GM18519 (cell line): ENCODE measurements at regions not wholly inside any gene's neighbourhood (a gene's known extent, or its start where the extent isn't known, plus 50 kb on each side); places are given as distances from the start of the nearest gene placed in this dataset.

ENCODE experiments used
- ATAC-seq: cut with Tn5 transposase; IDR thresholded peaks from one replicate; pipeline ENCODE4 v1.9.1; 2021; ENCODE audit warnings: mild to moderate bottlenecking, moderate library complexity; ENCODE audit not compliant: unreplicated experiment, low FRiP score

DNA sequence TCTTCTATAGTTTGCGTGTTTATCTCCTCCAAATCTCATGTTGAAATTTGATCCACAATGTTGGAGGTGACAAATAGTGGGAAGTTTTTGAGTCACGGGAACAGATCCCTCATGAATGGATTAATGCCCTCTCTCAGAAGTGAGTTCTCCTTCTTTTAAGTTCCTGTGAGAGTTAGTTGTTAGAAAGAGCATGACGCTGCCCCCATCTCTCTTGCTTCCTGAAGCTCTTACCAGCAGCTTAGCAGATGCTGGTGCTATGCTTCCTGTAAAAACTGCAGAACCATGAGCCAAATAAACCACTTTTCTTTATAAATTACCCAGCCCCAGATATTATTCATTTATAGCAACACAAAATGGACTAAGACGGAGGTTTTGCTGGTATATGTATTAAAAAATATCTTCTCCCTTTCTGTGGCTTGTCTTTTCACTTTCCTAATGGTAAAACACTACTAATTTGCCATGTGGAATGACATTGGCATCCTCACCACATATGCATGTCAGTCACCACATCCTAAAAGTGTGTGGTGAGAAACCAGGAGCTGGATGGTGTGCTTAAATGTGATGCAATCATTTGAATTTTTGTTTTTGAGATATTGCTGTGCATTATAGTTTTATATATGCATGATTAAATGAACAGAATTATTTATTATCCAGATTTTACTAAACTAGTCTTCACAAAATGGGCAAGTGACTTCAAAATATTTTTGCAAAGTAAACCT lies 449.3 kb downstream of the ADAMTS20 start:
- ATAC-seq = no peak

DNA sequence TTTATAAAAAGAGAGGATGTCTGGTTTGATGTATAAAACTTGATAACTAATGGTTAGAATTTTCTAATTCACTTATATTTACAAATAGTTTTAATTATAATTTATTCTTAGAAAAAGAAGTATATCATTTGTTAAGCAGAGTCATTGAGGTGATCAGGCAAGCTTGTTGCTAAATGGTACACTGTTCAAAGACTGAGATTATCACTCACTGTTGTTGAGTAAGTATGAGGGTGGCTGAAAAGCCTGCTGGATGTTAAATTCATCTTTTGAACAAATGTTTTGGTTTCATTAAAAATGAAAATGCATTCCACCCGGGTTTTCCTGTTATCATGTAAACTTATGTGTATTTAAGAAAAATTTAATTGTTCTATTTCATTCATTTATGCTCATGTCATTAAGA lies 451.8 kb downstream of the ADAMTS20 start:
- ATAC-seq = no peak

DNA sequence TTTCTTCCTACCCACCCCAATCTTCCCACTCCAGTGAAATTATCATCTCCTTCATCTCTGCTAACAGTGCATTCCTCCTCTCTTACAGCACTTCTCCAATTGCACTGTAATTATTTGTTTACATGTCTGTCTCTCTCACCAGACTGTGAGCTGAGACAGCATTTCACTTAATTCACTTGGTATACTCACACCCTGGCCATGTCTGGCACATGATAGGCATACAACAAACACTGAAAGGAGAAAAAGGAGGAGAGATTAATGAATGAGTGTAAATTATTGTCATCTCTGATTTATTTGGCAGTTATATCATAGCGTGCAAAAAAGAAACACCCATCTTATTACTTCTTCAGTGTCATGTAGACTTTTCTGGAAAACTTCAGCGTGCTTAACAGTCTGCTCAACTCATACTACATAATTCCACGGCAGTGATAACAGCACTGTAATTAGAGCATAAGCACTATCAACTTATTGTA lies 452.3 kb downstream of the ADAMTS20 start:
- ATAC-seq = no peak

DNA sequence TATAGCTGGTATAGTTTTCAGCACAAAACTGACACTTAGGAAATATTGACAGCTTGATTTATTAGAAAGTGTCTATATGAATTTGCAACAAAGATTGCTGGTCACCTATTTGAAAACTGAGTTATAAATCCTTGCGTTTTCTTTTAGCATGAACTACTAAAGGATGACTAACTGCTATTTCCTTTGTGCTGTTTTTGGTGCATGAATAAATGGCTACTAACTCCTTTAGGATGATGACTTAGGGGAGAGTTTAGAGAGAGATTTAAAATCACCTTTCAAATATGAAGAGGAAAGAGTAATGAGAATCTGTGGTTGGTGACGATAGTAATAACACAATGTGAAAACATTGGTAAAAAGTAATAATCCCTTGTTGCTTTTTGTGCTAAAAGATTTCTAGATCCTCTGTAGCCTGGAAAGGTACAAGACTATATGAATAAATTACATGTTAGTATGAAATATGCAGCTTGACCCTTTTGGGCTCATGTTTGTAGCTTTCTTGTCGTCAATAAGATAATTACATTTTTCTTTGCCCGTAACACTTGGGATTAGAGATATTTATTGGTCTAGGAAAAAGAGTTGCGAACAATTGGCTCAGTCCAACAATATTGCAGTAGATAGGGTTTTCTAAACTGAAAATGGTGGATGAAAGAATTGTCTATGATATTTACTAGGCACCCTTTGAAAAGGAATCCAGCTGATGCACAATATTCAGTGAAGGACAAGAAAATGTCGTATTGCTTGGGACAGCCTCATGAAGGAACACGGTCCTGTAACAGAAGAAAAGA lies 453.0 kb downstream of the ADAMTS20 start:
- no peak for ATAC-seq

DNA sequence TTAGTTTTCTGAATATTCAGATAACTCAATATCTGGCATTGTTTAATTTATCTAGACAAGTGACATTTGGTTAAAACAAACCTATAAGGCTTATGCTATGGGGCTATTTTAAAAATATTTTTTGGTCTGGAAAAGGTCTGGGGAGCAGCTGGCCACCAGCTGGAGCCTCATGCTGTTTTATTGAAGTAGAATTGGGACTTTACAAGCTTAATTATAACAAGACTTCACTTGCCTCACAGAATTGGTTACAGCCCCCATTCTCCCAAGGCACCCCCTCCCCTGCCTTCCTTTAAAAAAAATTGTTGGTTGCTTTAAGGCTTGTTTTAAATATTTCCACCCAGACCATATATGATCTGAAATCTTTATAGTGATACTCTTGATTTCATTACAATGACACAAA lies 453.9 kb downstream of the ADAMTS20 start:
- no peak for ATAC-seq

GRCh38 chr12:43097471-43097870 lies 454.5 kb downstream of the ADAMTS20 start:
- no peak for ATAC-seq

- ATAC-seq = no peak
Observed at GRCh38 chr12:43095669-43096280, 456.2 kb downstream of the ADAMTS20 start.

GRCh38 chr12:43094886-43095575 lies 457.0 kb downstream of the ADAMTS20 start:
- no peak for ATAC-seq

DNA sequence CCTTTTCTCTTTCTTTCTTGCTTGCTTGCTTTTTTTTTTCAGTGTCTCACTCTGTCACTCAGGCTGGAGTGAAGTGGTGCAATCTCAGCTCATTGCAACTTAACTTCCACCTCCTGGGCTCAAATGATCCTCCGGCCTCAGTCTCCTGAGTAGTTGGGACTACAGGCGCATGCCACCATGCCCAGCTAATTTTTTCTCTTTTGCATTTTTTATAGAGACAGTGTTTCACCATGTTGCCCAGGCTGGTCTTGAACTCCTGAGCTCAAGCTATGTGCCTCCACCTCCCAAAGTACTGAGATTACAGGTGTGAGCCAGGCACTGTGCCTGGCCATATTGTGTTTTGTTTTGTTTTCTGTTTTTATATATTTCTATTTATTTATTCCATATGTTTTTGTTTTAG lies 461.0 kb downstream of the ADAMTS20 start:
- no peak for ATAC-seq

GRCh38 chr12:43087195-43088091 lies 464.6 kb downstream of the ADAMTS20 start:
- no peak for ATAC-seq

GRCh38 chr12:43079476-43079875 lies 472.5 kb downstream of the ADAMTS20 start:
- no peak for ATAC-seq

- ATAC-seq = no peak
Observed at GRCh38 chr12:43078976-43079375, 473.0 kb downstream of the ADAMTS20 start.

- ATAC-seq = no peak
Observed at GRCh38 chr12:43072431-43072830, 479.6 kb downstream of the ADAMTS20 start.

DNA sequence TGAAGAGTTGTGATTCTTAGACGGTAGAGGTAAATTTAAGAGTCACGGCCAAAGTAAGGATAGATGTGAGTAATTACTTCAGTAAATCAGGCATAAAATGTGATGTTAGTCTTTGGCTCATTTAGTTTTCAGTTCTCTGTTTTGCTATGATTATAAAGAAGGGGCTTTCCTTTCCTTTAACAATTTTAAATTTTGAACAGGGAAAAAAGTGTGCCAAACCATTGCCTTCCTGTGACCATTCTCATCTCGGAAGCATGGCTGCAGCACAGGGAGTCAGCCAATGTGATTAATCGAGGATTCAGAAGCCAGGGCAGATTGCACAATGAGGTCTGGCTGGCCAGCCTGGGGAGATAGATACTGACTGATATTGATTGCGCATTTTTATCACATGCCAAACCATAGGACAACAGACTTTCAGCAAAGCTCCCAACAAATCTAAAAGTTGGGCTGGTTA lies 480.2 kb upstream of the PRICKLE1 start:
- ATAC-seq = peak; percentile 45

DNA sequence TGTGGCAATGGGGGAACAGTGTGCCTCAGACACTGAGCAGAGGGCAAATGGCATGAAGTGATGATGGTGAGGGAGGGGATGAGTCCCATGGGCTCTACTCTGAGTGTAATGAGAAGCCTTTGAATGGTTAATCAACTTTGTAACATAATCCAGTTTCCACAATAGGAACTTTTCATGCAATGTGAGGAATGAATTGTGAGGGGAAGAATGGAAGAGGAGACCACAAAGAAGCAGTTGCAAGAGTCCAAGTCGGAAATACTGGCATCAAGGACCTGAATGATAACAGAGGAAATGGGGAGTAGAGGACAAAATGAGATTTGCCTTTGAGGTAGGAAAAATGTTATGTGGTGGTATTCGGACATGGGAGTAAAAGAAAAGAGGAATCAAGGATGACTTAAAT lies 476.9 kb upstream of the PRICKLE1 start:
- no peak for ATAC-seq

DNA sequence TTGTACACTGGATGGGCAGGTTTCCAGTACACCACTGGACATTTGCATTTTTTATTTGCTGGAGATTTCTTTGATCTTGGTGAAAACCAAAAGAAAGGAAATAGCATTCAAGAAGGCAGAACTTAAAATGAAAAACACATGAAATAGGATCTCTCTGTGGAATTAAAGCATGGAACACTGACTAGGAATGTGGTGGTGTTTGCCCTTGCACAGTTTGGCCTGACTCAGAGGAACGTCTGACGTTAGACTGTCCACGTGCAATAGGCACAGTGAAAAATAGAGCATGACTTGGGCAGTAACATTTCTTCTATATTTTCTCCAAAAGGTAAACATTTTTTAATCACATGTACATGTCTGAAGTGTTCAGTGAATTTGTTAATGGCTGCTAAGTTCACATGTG lies 474.1 kb upstream of the PRICKLE1 start:
- ATAC-seq = no peak

DNA sequence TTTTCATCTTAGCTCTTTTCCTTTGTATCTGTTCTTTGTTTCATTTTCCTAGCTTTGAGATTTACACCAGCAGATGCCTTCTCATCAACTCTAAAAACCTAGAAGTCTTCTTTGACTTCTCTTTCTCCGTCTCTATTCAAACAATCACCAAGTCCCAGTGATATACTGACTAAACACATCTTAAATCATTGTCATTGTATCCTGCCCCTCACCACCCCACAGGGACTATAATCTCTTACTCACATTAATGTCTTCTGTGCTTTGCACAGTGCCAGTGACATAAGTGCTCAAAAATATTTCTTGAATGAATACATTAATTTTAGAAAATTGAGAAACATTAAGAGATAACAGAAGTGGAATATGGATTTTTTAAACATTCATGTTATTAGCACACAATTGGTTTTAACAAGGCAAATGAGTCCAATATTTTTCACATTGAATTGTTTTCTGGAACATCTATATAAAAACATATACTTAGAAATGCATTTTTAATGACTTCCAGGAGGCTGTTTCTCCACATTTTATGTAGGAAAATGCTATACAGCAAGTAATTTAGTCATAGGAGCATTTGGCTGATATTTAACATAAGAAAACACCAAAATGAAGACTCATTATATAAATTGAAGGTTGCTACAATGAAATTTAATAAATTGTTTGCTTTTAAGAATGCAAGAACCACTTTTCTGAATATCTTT lies 472.8 kb upstream of the PRICKLE1 start:
- no peak for ATAC-seq

DNA sequence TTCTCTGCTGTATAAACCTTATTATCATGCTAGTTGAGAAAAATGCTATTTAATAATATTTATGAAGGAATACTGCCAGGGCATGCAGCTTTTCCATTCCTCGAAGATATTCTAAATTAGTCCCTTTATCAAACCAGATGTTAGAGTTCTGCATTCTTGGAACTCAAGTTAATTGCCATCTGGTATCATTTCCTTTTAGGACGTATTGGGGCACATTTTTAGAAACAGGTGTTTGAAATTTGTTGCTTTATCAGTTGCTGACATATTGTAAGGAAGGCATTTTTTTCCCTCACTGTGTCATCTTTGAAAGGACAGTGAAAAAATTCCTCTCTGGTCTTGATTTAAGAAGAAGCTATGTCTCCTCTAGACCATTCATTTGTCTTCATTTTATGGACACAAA lies 471.2 kb upstream of the PRICKLE1 start:
- ATAC-seq = no peak

- no peak for ATAC-seq
Observed at GRCh38 chr12:43058616-43059015, 469.1 kb upstream of the PRICKLE1 start.
